B cell (primary cell): ENCODE measurements at regions not wholly inside any gene's neighbourhood (a gene's known extent, or its start where the extent isn't known, plus 50 kb on each side); places are given as distances from the start of the nearest gene placed in this dataset.

Source experiments
- CTCF ChIP-seq: fragments of 200-600 bp; IDR thresholded peaks from one replicate; pipeline ENCODE4 v1.8.0; 2022; ENCODE audit warnings: antibody characterized with exemption, mild to moderate bottlenecking
- EZH2 ChIP-seq: IDR thresholded peaks from 2 replicates; pipeline ENCODE4 v1.6.1; 2012; ENCODE audit warnings: borderline replicate concordance, low read depth, mild to moderate bottlenecking, moderate library complexity, low read length; ENCODE audit not compliant: insufficient read depth, poor library complexity, severe bottlenecking

- TF ChIP-seq CTCF (no peak), EZH2 (no peak)
These were observed 382.8 kb downstream of the SEC14L1 start for GRCh38 chr17:77523540-77523939.
